Gastrocnemius medialis (tissue), 4 donors: ENCODE measurements at regions not wholly inside any gene's neighbourhood (a gene's known extent, or its start where the extent isn't known, plus 50 kb on each side); places are given as distances from the start of the nearest gene placed in this dataset.

Experiments
- POLR2A ChIP-seq, 2 donors: fragments of 450-650 bp; IDR thresholded peaks; one replicate each; pipeline ENCODE4 v1.6.1; 2017; ENCODE audit warnings: antibody characterized with exemption in 2 of 2, mild to moderate bottlenecking in 2 of 2, moderate library complexity in 2 of 2
- TF ChIP-seq, protein P1 (sequence below), 5 experiments: fragments of 450-650 bp in 3 of 5; fragments of 200-600 bp in 2 of 5; sonication (generic) in 2 of 5; IDR thresholded peaks in 4 of 5; conservative IDR thresholded peaks in 1 of 5; 1 replicate in 4 of 5; 2 replicates in 1 of 5; pipeline ENCODE4 v1.5.1; 2016 to 2019; ENCODE audit warnings: antibody characterized with exemption in 5 of 5, mild to moderate bottlenecking in 3 of 5, moderate library complexity in 3 of 5

DNA sequence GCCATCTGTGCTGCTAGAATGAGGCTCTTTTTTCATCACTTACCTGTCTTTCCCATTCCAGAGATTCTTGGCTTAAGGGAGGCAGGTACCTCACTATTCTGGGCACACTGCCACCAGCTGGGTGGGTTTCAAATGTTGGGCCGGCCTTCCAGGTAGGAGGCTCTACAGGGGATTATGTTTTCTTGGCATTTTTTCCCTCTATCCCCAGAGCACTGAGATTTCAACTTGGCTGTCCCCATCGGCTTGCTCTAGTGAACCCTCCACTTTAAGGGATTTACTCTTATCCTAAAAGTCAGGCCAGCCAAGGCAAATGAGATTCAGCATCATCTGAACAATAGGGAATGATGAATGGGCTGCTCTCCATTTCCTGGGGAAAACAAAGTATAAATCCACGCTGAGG is 710.1 kb upstream of the CELF2 start:
- no peak for TF ChIP-seq POLR2A (IDR thresholded peaks at IDR 0.05)
- TF ChIP-seq, protein P1, sequence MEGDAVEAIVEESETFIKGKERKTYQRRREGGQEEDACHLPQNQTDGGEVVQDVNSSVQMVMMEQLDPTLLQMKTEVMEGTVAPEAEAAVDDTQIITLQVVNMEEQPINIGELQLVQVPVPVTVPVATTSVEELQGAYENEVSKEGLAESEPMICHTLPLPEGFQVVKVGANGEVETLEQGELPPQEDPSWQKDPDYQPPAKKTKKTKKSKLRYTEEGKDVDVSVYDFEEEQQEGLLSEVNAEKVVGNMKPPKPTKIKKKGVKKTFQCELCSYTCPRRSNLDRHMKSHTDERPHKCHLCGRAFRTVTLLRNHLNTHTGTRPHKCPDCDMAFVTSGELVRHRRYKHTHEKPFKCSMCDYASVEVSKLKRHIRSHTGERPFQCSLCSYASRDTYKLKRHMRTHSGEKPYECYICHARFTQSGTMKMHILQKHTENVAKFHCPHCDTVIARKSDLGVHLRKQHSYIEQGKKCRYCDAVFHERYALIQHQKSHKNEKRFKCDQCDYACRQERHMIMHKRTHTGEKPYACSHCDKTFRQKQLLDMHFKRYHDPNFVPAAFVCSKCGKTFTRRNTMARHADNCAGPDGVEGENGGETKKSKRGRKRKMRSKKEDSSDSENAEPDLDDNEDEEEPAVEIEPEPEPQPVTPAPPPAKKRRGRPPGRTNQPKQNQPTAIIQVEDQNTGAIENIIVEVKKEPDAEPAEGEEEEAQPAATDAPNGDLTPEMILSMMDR (IDR thresholded peaks at IDR 0.05 in 4 of 5, conservative IDR thresholded peaks at IDR 0.05 in 1 of 5) = no peak
